SK-N-MC (cell line): ENCODE measurements at regions not wholly inside any gene's neighbourhood (a gene's known extent, or its start where the extent isn't known, plus 50 kb on each side); places are given as distances from the start of the nearest gene placed in this dataset.

Experiments
- DNase-seq: peaks from one replicate; pipeline ENCODE4 v3.0.0-alpha.2; 2011; ENCODE audit warnings: low read depth, low spot score
- H3K27ac ChIP-seq: fragments of 200-600 bp; sonication (generic); 2 replicates; pipeline ENCODE4 v1.5.1; 2016; ENCODE audit warnings: mixed run types
- H3K36me3 ChIP-seq: fragments of 200-600 bp; sonication (generic); 2 replicates; pipeline ENCODE4 v1.6.1; 2017; ENCODE audit warnings: antibody characterized with exemption, low read length, mixed read lengths; ENCODE audit not compliant: insufficient read depth
- H3K4me3 ChIP-seq: fragments of 200-600 bp; sonication (generic); 2 replicates; pipeline ENCODE4 v1.5.1; 2016
- H3K9ac ChIP-seq: fragments of 200-600 bp; sonication (generic); 2 replicates; pipeline ENCODE4 v1.8.0; 2017; ENCODE audit warnings: mixed run types, mixed read lengths; ENCODE audit not compliant: insufficient read length
- H3K9me3 ChIP-seq: fragments of 200-600 bp; sonication (generic); 2 replicates; pipeline ENCODE4 v1.6.1; 2017; ENCODE audit warnings: low read depth, mild to moderate bottlenecking, antibody characterized with exemption, low read length, moderate library complexity, mixed read lengths
- EZH2 ChIP-seq: fragments of 200-600 bp; sonication (generic); IDR thresholded peaks from one replicate; pipeline ENCODE4 v1.6.1; 2017; ENCODE audit warnings: antibody characterized with exemption
- FOXP2 ChIP-seq: optimal IDR thresholded peaks from 2 replicates; pipeline ENCODE3; 2011; ENCODE audit warnings: mild to moderate bottlenecking, moderate library complexity; ENCODE audit not compliant: insufficient read depth; ENCODE audit errors: extremely low read length, control extremely low read depth
- POLR2AphosphoS5 ChIP-seq: IDR thresholded peaks from 2 replicates; pipeline ENCODE4 v1.6.1; 2012; ENCODE audit warnings: mild to moderate bottlenecking, low read depth, low read length, borderline replicate concordance

GRCh38 chr4:152162331-152162697 is 373.6 kb downstream of the FBXW7 start:
- TF ChIP-seq EZH2 = no peak
- TF ChIP-seq POLR2AphosphoS5 = no peak
- TF ChIP-seq FOXP2 = no peak
- H3K9me3 ChIP-seq = no peaks in the 10 kb centered on the region
- no peak for DNase-seq
- no peaks in the 10 kb centered on the region for H3K36me3 ChIP-seq
- no peak overlapping the region for H3K9ac ChIP-seq
- no peak overlapping the region for H3K27ac ChIP-seq
- H3K4me3 ChIP-seq = no peak overlapping the region

GRCh38 chr4:152161676-152162330 is 374.1 kb downstream of the FBXW7 start:
- Histone ChIP-seq H3K9ac (no peak overlapping the region), H3K36me3 (no peaks in the 10 kb centered on the region), H3K9me3 (no peaks in the 10 kb centered on the region), H3K27ac (no peak overlapping the region), H3K4me3 (no peak overlapping the region)
- DNase-seq = no peak
- TF ChIP-seq EZH2 = no peak

GRCh38 chr4:152160225-152160800 is 375.6 kb downstream of the FBXW7 start:
- Histone ChIP-seq H3K4me3 (no peak overlapping the region), H3K27ac (no peak overlapping the region), H3K36me3 (no peaks in the 10 kb centered on the region), H3K9me3 (no peaks in the 10 kb centered on the region), H3K9ac (no peak overlapping the region)
- DNase-seq = no peak
- TF ChIP-seq EZH2 (no peak), POLR2AphosphoS5 (no peak), FOXP2 (no peak)

- H3K9ac ChIP-seq = no peak overlapping the region
- TF ChIP-seq POLR2AphosphoS5 = no peak
- TF ChIP-seq EZH2 = no peak
- no peak for TF ChIP-seq FOXP2
- no peak overlapping the region for H3K4me3 ChIP-seq
- DNase-seq = no peak
- H3K36me3 ChIP-seq = no peaks in the 10 kb centered on the region
- no peaks in the 10 kb centered on the region for H3K9me3 ChIP-seq
- H3K27ac ChIP-seq = no peak overlapping the region
Observed at GRCh38 chr4:152159773-152160172, 376.1 kb downstream of the FBXW7 start.

GRCh38 chr4:152158225-152158624 is 377.7 kb downstream of the FBXW7 start:
- Histone ChIP-seq H3K4me3 (no peak overlapping the region), H3K27ac (no peak overlapping the region), H3K9me3 (no peaks in the 10 kb centered on the region), H3K36me3 (no peaks in the 10 kb centered on the region), H3K9ac (no peak overlapping the region)
- no peak for DNase-seq
- TF ChIP-seq FOXP2 = no peak
- no peak for TF ChIP-seq EZH2
- TF ChIP-seq POLR2AphosphoS5 = no peak

GRCh38 chr4:152157629-152158028 is 378.3 kb downstream of the FBXW7 start:
- no peak overlapping the region for H3K27ac ChIP-seq
- no peak for TF ChIP-seq EZH2
- no peak for TF ChIP-seq FOXP2
- no peak for TF ChIP-seq POLR2AphosphoS5
- H3K4me3 ChIP-seq = no peak overlapping the region
- H3K9ac ChIP-seq = no peak overlapping the region
- no peaks in the 10 kb centered on the region for H3K9me3 ChIP-seq
- no peak for DNase-seq
- no peaks in the 10 kb centered on the region for H3K36me3 ChIP-seq

- Histone ChIP-seq H3K27ac (no peak overlapping the region), H3K9me3 (no peaks in the 10 kb centered on the region), H3K36me3 (no peaks in the 10 kb centered on the region), H3K4me3 (no peak overlapping the region), H3K9ac (no peak overlapping the region)
- DNase-seq = no peak
- TF ChIP-seq EZH2 = no peak
- TF ChIP-seq FOXP2 = no peak
- no peak for TF ChIP-seq POLR2AphosphoS5
Observed at GRCh38 chr4:152156442-152156841, 379.4 kb downstream of the FBXW7 start.

- no peak for DNase-seq
- H3K36me3 ChIP-seq = no peaks in the 10 kb centered on the region
- TF ChIP-seq EZH2 (no peak), POLR2AphosphoS5 (no peak), FOXP2 (no peak)
- H3K9ac ChIP-seq = no peak overlapping the region
- no peaks in the 10 kb centered on the region for H3K9me3 ChIP-seq
- no peak overlapping the region for H3K4me3 ChIP-seq
- H3K27ac ChIP-seq = no peak overlapping the region
Observed at GRCh38 chr4:152155070-152155469, 380.8 kb downstream of the FBXW7 start.

- Histone ChIP-seq H3K27ac (no peak overlapping the region), H3K9me3 (no peaks in the 10 kb centered on the region), H3K9ac (no peak overlapping the region), H3K36me3 (no peaks in the 10 kb centered on the region), H3K4me3 (no peak overlapping the region)
- DNase-seq = no peak
- no peak for TF ChIP-seq POLR2AphosphoS5
- no peak for TF ChIP-seq FOXP2
- no peak for TF ChIP-seq EZH2
Observed at GRCh38 chr4:152154433-152154832, 381.5 kb downstream of the FBXW7 start.
